H9 (cell line): ENCODE measurements at regions not wholly inside any gene's neighbourhood (a gene's known extent, or its start where the extent isn't known, plus 50 kb on each side); places are given as distances from the start of the nearest gene placed in this dataset.

Experiments
- DNase-seq: peaks from one replicate; pipeline ENCODE4 v3.0.0-alpha.2; 2017
- H2AFZ ChIP-seq: one replicate; pipeline ENCODE4 v1.6.1; 2013; ENCODE audit warnings: mild to moderate bottlenecking, low read length, control low read depth, moderate library complexity
- H2AK5ac ChIP-seq: 2 replicates; pipeline ENCODE4 v1.6.1; 2013; ENCODE audit warnings: low read length, control low read depth, mixed read lengths; ENCODE audit not compliant: insufficient read length
- H2BK120ac ChIP-seq: one replicate; pipeline ENCODE4 v1.6.1; 2013; ENCODE audit warnings: low read depth, mild to moderate bottlenecking, low read length, control low read depth, inconsistent platforms; ENCODE audit not compliant: poor library complexity, severe bottlenecking
- H2BK12ac ChIP-seq: 2 replicates; pipeline ENCODE4 v1.6.1; 2013; ENCODE audit warnings: low read length, control low read depth, mixed read lengths, low read depth; ENCODE audit not compliant: insufficient read length
- H2BK15ac ChIP-seq: 2 replicates; pipeline ENCODE4 v1.6.1; 2013; ENCODE audit warnings: low read depth, low read length, control low read depth
- H2BK20ac ChIP-seq: one replicate; pipeline ENCODE4 v1.6.1; 2013; ENCODE audit warnings: low read depth, mild to moderate bottlenecking, low read length, control low read depth, inconsistent platforms; ENCODE audit not compliant: poor library complexity, severe bottlenecking
- H2BK5ac ChIP-seq: 2 replicates; pipeline ENCODE4 v1.6.1; 2013; ENCODE audit warnings: low read length, control low read depth, mixed read lengths; ENCODE audit not compliant: insufficient read length
- H3K14ac ChIP-seq: 2 replicates; pipeline ENCODE4 v1.6.1; 2013; ENCODE audit warnings: low read length, control low read depth; ENCODE audit not compliant: insufficient read depth
- H3K18ac ChIP-seq: 2 replicates; pipeline ENCODE4 v1.6.1; 2013; ENCODE audit warnings: low read depth, mild to moderate bottlenecking, mixed read lengths, low read length, control low read depth; ENCODE audit not compliant: insufficient read length
- H3K23ac ChIP-seq: 2 replicates; pipeline ENCODE4 v1.6.1; 2013; ENCODE audit warnings: low read length, control low read depth, mixed read lengths, low read depth; ENCODE audit not compliant: insufficient read length
- H3K23me2 ChIP-seq: 2 replicates; pipeline ENCODE4 v1.6.1; 2013; ENCODE audit warnings: low read depth, mild to moderate bottlenecking, mixed read lengths, low read length, control low read depth; ENCODE audit not compliant: insufficient read length, poor library complexity, severe bottlenecking
- H3K27ac ChIP-seq: 2 replicates; pipeline ENCODE4 v1.5.1; 2013; ENCODE audit warnings: low read length, control low read depth, mixed read lengths, low read depth; ENCODE audit not compliant: insufficient read length
- H3K27me3 ChIP-seq: 2 replicates; pipeline ENCODE4 v1.6.1; 2013; ENCODE audit warnings: low read length, control low read depth, inconsistent platforms; ENCODE audit not compliant: insufficient read depth
- H3K4ac ChIP-seq: 2 replicates; pipeline ENCODE4 v1.6.1; 2013; ENCODE audit warnings: low read depth, mild to moderate bottlenecking, control low read depth, inconsistent platforms, low read length, moderate library complexity
- H3K4me1 ChIP-seq: 2 replicates; pipeline ENCODE4 v1.6.1; 2013; ENCODE audit warnings: low read length, control low read depth, inconsistent platforms; ENCODE audit not compliant: insufficient read depth
- H3K4me2 ChIP-seq: 2 replicates; pipeline ENCODE4 v1.6.1; 2013; ENCODE audit warnings: low read length, control low read depth, mixed read lengths; ENCODE audit not compliant: insufficient read length, insufficient read depth
- H3K56ac ChIP-seq: 2 replicates; pipeline ENCODE4 v1.6.1; 2013; ENCODE audit warnings: low read depth, mild to moderate bottlenecking, mixed read lengths, low read length, control low read depth; ENCODE audit not compliant: insufficient read length
- H3K79me1 ChIP-seq: 2 replicates; pipeline ENCODE4 v1.6.1; 2013; ENCODE audit warnings: low read depth, mild to moderate bottlenecking, moderate library complexity, low read length, control low read depth, inconsistent platforms; ENCODE audit not compliant: insufficient read depth, poor library complexity, severe bottlenecking
- H3K79me2 ChIP-seq: 2 replicates; pipeline ENCODE4 v1.6.1; 2013; ENCODE audit warnings: low read length, control low read depth, inconsistent platforms; ENCODE audit not compliant: insufficient read depth
- H3K9ac ChIP-seq: 2 replicates; pipeline ENCODE4 v1.6.1; 2013; ENCODE audit warnings: low read length, control low read depth, mixed read lengths; ENCODE audit not compliant: insufficient read length; ENCODE audit errors: extremely low read depth
- H3K9me3 ChIP-seq: one replicate; pipeline ENCODE4 v1.6.1; 2013; ENCODE audit warnings: low read depth, low read length, inconsistent platforms; ENCODE audit not compliant: control insufficient read depth
- H3T11ph ChIP-seq: one replicate; pipeline ENCODE4 v1.6.1; 2013; ENCODE audit warnings: mild to moderate bottlenecking, low read length, control low read depth, inconsistent platforms
- H4K20me1 ChIP-seq: one replicate; pipeline ENCODE4 v1.6.1; 2013; ENCODE audit not compliant: control insufficient read depth, insufficient read length, insufficient read depth
- H4K5ac ChIP-seq: 2 replicates; pipeline ENCODE4 v1.6.1; 2013; ENCODE audit warnings: low read depth, mild to moderate bottlenecking, mixed read lengths, low read length, control low read depth; ENCODE audit not compliant: insufficient read length
- H4K8ac ChIP-seq: replicated peaks from 2 replicates; pipeline ENCODE4 v1.6.1; 2013; ENCODE audit warnings: low read length, control low read depth, mixed read lengths, low read depth; ENCODE audit not compliant: insufficient read length
- H4K91ac ChIP-seq: 2 replicates; pipeline ENCODE4 v1.6.1; 2013; ENCODE audit warnings: low read depth, mild to moderate bottlenecking, moderate library complexity, mixed read lengths, low read length, control low read depth; ENCODE audit not compliant: insufficient read length
- H3K27ac Mint-ChIP-seq, 3 experiments: 2 replicates in 2 of 3; 3 replicates in 1 of 3; pipeline ENCODE4 v1.8.0; 2020 to 2021; ENCODE audit warnings: mixed read lengths in 3 of 3, mild to moderate bottlenecking in 1 of 3, moderate library complexity in 1 of 3
- H3K27me3 Mint-ChIP-seq: 2 replicates; pipeline ENCODE4 v1.8.0; 2021; ENCODE audit warnings: low read depth, mild to moderate bottlenecking, moderate library complexity, mixed read lengths
- H3K36me3 Mint-ChIP-seq, 3 experiments: 2 replicates in 2 of 3; 3 replicates in 1 of 3; pipeline ENCODE4 v1.8.0; 2020 to 2021; ENCODE audit warnings: low read depth in 3 of 3, mixed read lengths in 3 of 3; ENCODE audit not compliant: insufficient read depth in 1 of 3
- H3K4me1 Mint-ChIP-seq, 2 experiments: 2 replicates each; pipeline ENCODE4 v1.8.0; 2020; ENCODE audit warnings: mixed read lengths in 2 of 2
- H3K4me3 Mint-ChIP-seq, 2 experiments: 2 replicates in 1 of 2; 3 replicates in 1 of 2; pipeline ENCODE4 v1.8.0; 2020 to 2021; ENCODE audit warnings: mild to moderate bottlenecking in 2 of 2, mixed read lengths in 2 of 2, moderate library complexity in 1 of 2
- H3K9me3 Mint-ChIP-seq, 2 experiments: 2 replicates in 1 of 2; 3 replicates in 1 of 2; pipeline ENCODE4 v1.8.0; 2020; ENCODE audit warnings: mild to moderate bottlenecking in 2 of 2, mixed read lengths in 2 of 2, moderate library complexity in 1 of 2
- CTCF ChIP-seq: fragments of 200-600 bp; sonication (generic); conservative IDR thresholded peaks from 3 replicates; pipeline ENCODE4 v1.8.0; 2021; ENCODE audit warnings: antibody characterized with exemption, mild to moderate bottlenecking
- WGBS: extraction: QIAGEN DNeasy Blood & Tissue Kit; methylation state at CpG from one replicate; pipeline ENCODE4 v1.1.7; 2013; ENCODE audit warnings: missing lambda C conversion rate, low lambda C conversion rate, mixed read lengths; ENCODE audit not compliant: insufficient read length; ENCODE audit errors: extremely low coverage; 5-methylcytosine and 5-hydroxymethylcytosine counted together

GRCh38 chr1:169024800-169025271, 81.7 kb upstream of the ATP1B1 start:
- no peak overlapping the region for H4K91ac ChIP-seq
- H3K36me3 Mint-ChIP-seq = no peaks in the 10 kb centered on the region
- no peaks in the 10 kb centered on the region for H3K27me3 Mint-ChIP-seq
- H3K27ac ChIP-seq = no peak overlapping the region
- no peak overlapping the region for H3K23ac ChIP-seq
- no peak overlapping the region for H2BK12ac ChIP-seq
- H2AFZ ChIP-seq = no peak overlapping the region
- no peaks in the 10 kb centered on the region for H3K79me1 ChIP-seq
- H3K18ac ChIP-seq = no peak overlapping the region
- H3K4ac ChIP-seq = no peak overlapping the region
- no peaks in the 10 kb centered on the region for H3K9me3 ChIP-seq
- H4K8ac ChIP-seq = no peak overlapping the region
- H4K5ac ChIP-seq = no peak overlapping the region
- H2BK120ac ChIP-seq = no peak overlapping the region
- H3K14ac ChIP-seq = no peak overlapping the region
- no peak overlapping the region for H2BK5ac ChIP-seq
- no peak for TF ChIP-seq CTCF
- no CpG with 5 or more reads among the region's 1 CpG for WGBS
- H3K4me3 Mint-ChIP-seq = no peak overlapping the region
- H2BK20ac ChIP-seq = no peak overlapping the region
- DNase-seq = no peak
- H3K56ac ChIP-seq = no peak overlapping the region
- H2AK5ac ChIP-seq = no peak overlapping the region
- H3K9ac ChIP-seq = no peak overlapping the region
- H3T11ph ChIP-seq = no peak overlapping the region
- H3K4me1 Mint-ChIP-seq = no peaks in the 10 kb centered on the region
- H3K9me3 Mint-ChIP-seq = peaks cover 0 to 2% of the 10 kb centered on the region in 2 experiments; a peak in 1 of 5 replicates
- H3K23me2 ChIP-seq = no peaks in the 10 kb centered on the region
- H3K4me2 ChIP-seq = no peak overlapping the region
- no peaks in the 10 kb centered on the region for H4K20me1 ChIP-seq
- H3K4me1 ChIP-seq = no peaks in the 10 kb centered on the region
- H2BK15ac ChIP-seq = no peak overlapping the region
- H3K27ac Mint-ChIP-seq = no peak overlapping the region
- H3K27me3 ChIP-seq = no peaks in the 10 kb centered on the region
- H3K79me2 ChIP-seq = no peaks in the 10 kb centered on the region
